ENCODE measurements at regions not wholly inside any gene's neighbourhood (a gene's known extent, or its start where the extent isn't known, plus 50 kb on each side); places are given as distances from the start of the nearest gene placed in this dataset.

GRCh38 chr1:208595745-208596144 lies 351.6 kb upstream of the PLXNA2 start:
- WGBS (ENCODE audit: insufficient coverage) = 39% methylated on average over 4 of the region's 4 CpGs
- H3K9me3 ChIP-seq (replicated peaks; ENCODE audit: control insufficient read depth, low read depth, low read length) = no peaks in the 10 kb centered on the region
- H3K27ac ChIP-seq (ENCODE audit: low read length) = no peak overlapping the region
- H3K4me1 ChIP-seq (ENCODE audit: control insufficient read depth, insufficient read depth, low read length) = peaks cover 3% of the 10 kb centered on the region
- H3K27me3 ChIP-seq (ENCODE audit: control insufficient read depth, insufficient read depth, low read length) = peaks cover 2% of the 10 kb centered on the region
- H3K36me3 ChIP-seq (ENCODE audit: control insufficient read depth, insufficient read depth, low read length) = no peaks in the 10 kb centered on the region
- no peak overlapping the region for H3K4me3 ChIP-seq (ENCODE audit: low read length)
- DNase-seq = peak; percentile 28

- no peak for DNase-seq
- Histone ChIP-seq H3K4me3 (ENCODE audit: low read length) (no peak overlapping the region), H3K27me3 (ENCODE audit: control insufficient read depth, insufficient read depth, low read length) (peaks cover 2% of the 10 kb centered on the region), H3K4me1 (ENCODE audit: control insufficient read depth, insufficient read depth, low read length) (peaks cover 6% of the 10 kb centered on the region), H3K27ac (ENCODE audit: low read length) (no peak overlapping the region), H3K36me3 (ENCODE audit: control insufficient read depth, insufficient read depth, low read length) (no peaks in the 10 kb centered on the region), H3K9me3 (replicated peaks; ENCODE audit: control insufficient read depth, low read depth, low read length) (no peaks in the 10 kb centered on the region)
- no CpG with 5 or more reads among the region's 1 CpG for WGBS (ENCODE audit: insufficient coverage)
These were observed 353.4 kb upstream of the PLXNA2 start for GRCh38 chr1:208597571-208597970.

- Histone ChIP-seq H3K4me3 (ENCODE audit: low read length) (no peak overlapping the region), H3K27me3 (ENCODE audit: control insufficient read depth, insufficient read depth, low read length) (peaks cover 2% of the 10 kb centered on the region), H3K9me3 (replicated peaks; ENCODE audit: control insufficient read depth, low read depth, low read length) (no peaks in the 10 kb centered on the region), H3K4me1 (ENCODE audit: control insufficient read depth, insufficient read depth, low read length) (peaks cover 6% of the 10 kb centered on the region), H3K36me3 (ENCODE audit: control insufficient read depth, insufficient read depth, low read length) (no peaks in the 10 kb centered on the region), H3K27ac (ENCODE audit: low read length) (no peak overlapping the region)
- 69% methylated on average over 2 of the region's 4 CpGs for WGBS (ENCODE audit: insufficient coverage)
- no peak for DNase-seq
These were observed 353.8 kb upstream of the PLXNA2 start for GRCh38 chr1:208598021-208598420.

- WGBS (ENCODE audit: insufficient coverage) = no CpG with 5 or more reads among the region's 2 CpGs
- H3K9me3 ChIP-seq (replicated peaks; ENCODE audit: control insufficient read depth, low read depth, low read length) = no peaks in the 10 kb centered on the region
These were observed 354.9 kb upstream of the PLXNA2 start for GRCh38 chr1:208599063-208599462.

DNA sequence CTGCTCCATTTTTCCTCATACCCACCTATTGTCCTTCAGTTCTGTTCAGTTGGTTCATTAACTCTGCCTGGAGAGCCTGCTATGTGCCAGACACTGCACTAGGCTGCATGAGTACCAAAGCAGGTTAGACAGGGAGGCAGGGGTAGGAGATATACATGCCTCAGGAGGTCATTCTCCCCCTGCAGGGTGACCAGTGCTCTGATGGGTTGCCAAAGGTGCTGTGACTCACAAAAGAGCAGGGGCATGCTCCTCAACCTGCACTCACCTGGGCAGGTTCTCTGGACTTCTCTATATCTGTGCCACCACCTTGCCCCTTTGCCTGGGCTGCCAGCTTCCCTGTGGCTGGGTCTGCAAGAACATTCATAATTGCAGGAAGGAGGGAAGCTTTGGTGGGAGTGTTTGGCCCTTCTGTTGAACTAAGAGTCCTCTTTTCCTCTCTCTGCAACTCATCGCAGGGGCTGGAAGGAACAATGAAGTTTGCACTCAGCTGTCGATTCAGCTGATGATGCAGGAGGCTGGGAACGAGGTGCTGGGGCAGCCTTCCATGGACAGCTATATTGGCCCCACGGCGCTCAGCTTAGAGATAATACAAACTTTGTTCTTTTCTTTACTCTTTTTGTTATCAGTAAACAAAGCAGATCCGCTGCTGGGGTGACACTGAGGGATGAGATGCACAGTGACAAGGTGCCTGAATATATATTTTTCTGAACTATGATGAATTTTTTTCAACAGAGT lies 356.4 kb upstream of the PLXNA2 start:
- Histone ChIP-seq H3K27me3 (ENCODE audit: control insufficient read depth, insufficient read depth, low read length) (peaks cover 2% of the 10 kb centered on the region), H3K36me3 (ENCODE audit: control insufficient read depth, insufficient read depth, low read length) (no peaks in the 10 kb centered on the region), H3K27ac (ENCODE audit: low read length) (no peak overlapping the region), H3K4me3 (ENCODE audit: low read length) (no peak overlapping the region), H3K4me1 (ENCODE audit: control insufficient read depth, insufficient read depth, low read length) (peaks cover 8% of the 10 kb centered on the region), H3K9me3 (replicated peaks; ENCODE audit: control insufficient read depth, low read depth, low read length) (no peaks in the 10 kb centered on the region)
- DNase-seq = no peak
- no CpG with 5 or more reads among the region's 6 CpGs for WGBS (ENCODE audit: insufficient coverage)

More at GRCh38 chr1:208599063-208599462, 354.9 kb upstream of the PLXNA2 start:
- Histone ChIP-seq H3K27me3 (ENCODE audit: control insufficient read depth, insufficient read depth, low read length) (peaks cover 2% of the 10 kb centered on the region), H3K4me1 (ENCODE audit: control insufficient read depth, insufficient read depth, low read length) (peaks cover 6% of the 10 kb centered on the region), H3K36me3 (ENCODE audit: control insufficient read depth, insufficient read depth, low read length) (no peaks in the 10 kb centered on the region), H3K4me3 (ENCODE audit: low read length) (no peak overlapping the region), H3K27ac (ENCODE audit: low read length) (no peak overlapping the region)
- DNase-seq = peak; percentile 20

DNA sequence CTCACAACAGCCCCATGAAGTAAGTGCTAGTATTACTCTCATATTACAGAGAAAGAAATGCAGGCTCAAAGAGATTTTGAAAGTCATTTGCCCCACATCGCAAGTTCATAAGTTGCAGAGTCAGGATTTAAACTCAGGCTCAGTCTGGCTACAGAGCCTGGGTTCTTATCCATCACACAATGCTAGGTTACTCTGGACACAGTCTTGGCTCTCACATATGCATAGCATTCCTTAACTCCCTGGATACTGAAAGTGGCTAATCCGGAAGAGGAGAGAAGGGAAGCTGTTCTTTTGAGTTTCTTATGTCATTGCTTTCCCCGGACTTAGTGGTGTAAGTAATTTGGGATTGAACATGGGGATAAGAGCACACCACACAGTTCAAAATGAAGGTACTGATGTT lies 357.4 kb upstream of the PLXNA2 start:
- Histone ChIP-seq H3K9me3 (replicated peaks; ENCODE audit: control insufficient read depth, low read depth, low read length) (no peaks in the 10 kb centered on the region), H3K4me1 (ENCODE audit: control insufficient read depth, insufficient read depth, low read length) (peaks cover 8% of the 10 kb centered on the region), H3K36me3 (ENCODE audit: control insufficient read depth, insufficient read depth, low read length) (no peaks in the 10 kb centered on the region), H3K27me3 (ENCODE audit: control insufficient read depth, insufficient read depth, low read length) (no peaks in the 10 kb centered on the region), H3K4me3 (ENCODE audit: low read length) (no peak overlapping the region), H3K27ac (ENCODE audit: low read length) (no peak overlapping the region)
- 67% methylated on average over 1 of the region's 3 CpGs for WGBS (ENCODE audit: insufficient coverage)
- peak; percentile 47 for DNase-seq

DNA sequence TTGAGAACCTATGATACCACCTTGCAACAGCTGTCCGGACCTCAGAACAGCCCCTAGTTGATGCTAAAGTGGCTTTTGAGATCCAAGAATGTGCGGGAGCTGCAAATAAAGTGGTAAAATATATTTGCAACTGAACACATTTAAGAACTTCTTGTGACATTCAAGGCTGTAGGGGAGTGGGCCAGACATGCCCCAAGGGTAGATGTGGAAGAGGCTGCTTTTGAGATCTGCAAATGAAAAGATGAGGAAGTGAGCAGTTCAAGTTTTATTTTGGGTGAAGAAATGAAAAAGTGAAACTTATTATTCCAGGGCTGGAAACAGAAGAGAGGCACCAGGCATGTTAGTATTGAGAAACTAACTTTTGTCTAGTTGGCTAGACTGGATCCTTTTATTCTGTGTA lies 359.5 kb upstream of the PLXNA2 start:
- H3K27ac ChIP-seq (ENCODE audit: low read length) = no peak overlapping the region
- peaks cover 8% of the 10 kb centered on the region for H3K4me1 ChIP-seq (ENCODE audit: control insufficient read depth, insufficient read depth, low read length)
- no peak overlapping the region for H3K4me3 ChIP-seq (ENCODE audit: low read length)
- no peak for DNase-seq
- WGBS (ENCODE audit: insufficient coverage) = no CpG with 5 or more reads among the region's 2 CpGs
- H3K36me3 ChIP-seq (ENCODE audit: control insufficient read depth, insufficient read depth, low read length) = no peaks in the 10 kb centered on the region
- H3K27me3 ChIP-seq (ENCODE audit: control insufficient read depth, insufficient read depth, low read length) = no peaks in the 10 kb centered on the region
- H3K9me3 ChIP-seq (replicated peaks; ENCODE audit: control insufficient read depth, low read depth, low read length) = no peaks in the 10 kb centered on the region

GRCh38 chr1:208604295-208604694 lies 360.1 kb upstream of the PLXNA2 start:
- Histone ChIP-seq H3K27ac (ENCODE audit: low read length) (no peak overlapping the region), H3K36me3 (ENCODE audit: control insufficient read depth, insufficient read depth, low read length) (no peaks in the 10 kb centered on the region), H3K27me3 (ENCODE audit: control insufficient read depth, insufficient read depth, low read length) (no peaks in the 10 kb centered on the region), H3K9me3 (replicated peaks; ENCODE audit: control insufficient read depth, low read depth, low read length) (no peaks in the 10 kb centered on the region), H3K4me3 (ENCODE audit: low read length) (no peak overlapping the region), H3K4me1 (ENCODE audit: control insufficient read depth, insufficient read depth, low read length) (peaks cover 8% of the 10 kb centered on the region)
- WGBS (ENCODE audit: insufficient coverage) = no CpG with 5 or more reads among the region's 4 CpGs
- DNase-seq = no peak

GRCh38 chr1:208606959-208607358 lies 362.8 kb upstream of the PLXNA2 start:
- H3K36me3 ChIP-seq (ENCODE audit: control insufficient read depth, insufficient read depth, low read length) = no peaks in the 10 kb centered on the region
- no peaks in the 10 kb centered on the region for H3K9me3 ChIP-seq (replicated peaks; ENCODE audit: control insufficient read depth, low read depth, low read length)
- WGBS (ENCODE audit: insufficient coverage) = 88% methylated on average over 2 of the region's 3 CpGs
- H3K27me3 ChIP-seq (ENCODE audit: control insufficient read depth, insufficient read depth, low read length) = no peaks in the 10 kb centered on the region
- no peak for DNase-seq
- no peak overlapping the region for H3K4me3 ChIP-seq (ENCODE audit: low read length)
- H3K27ac ChIP-seq (ENCODE audit: low read length) = no peak overlapping the region
- peaks cover 5% of the 10 kb centered on the region for H3K4me1 ChIP-seq (ENCODE audit: control insufficient read depth, insufficient read depth, low read length)

GRCh38 chr1:208607616-208608015 lies 363.4 kb upstream of the PLXNA2 start:
- peaks cover 2% of the 10 kb centered on the region for H3K4me1 ChIP-seq (ENCODE audit: control insufficient read depth, insufficient read depth, low read length)
- H3K27me3 ChIP-seq (ENCODE audit: control insufficient read depth, insufficient read depth, low read length) = no peaks in the 10 kb centered on the region
- 80% methylated on average over 1 of the region's 1 CpG for WGBS (ENCODE audit: insufficient coverage)
- no peak overlapping the region for H3K27ac ChIP-seq (ENCODE audit: low read length)
- no peaks in the 10 kb centered on the region for H3K9me3 ChIP-seq (replicated peaks; ENCODE audit: control insufficient read depth, low read depth, low read length)
- no peak overlapping the region for H3K4me3 ChIP-seq (ENCODE audit: low read length)
- H3K36me3 ChIP-seq (ENCODE audit: control insufficient read depth, insufficient read depth, low read length) = no peaks in the 10 kb centered on the region
- DNase-seq = no peak

DNA sequence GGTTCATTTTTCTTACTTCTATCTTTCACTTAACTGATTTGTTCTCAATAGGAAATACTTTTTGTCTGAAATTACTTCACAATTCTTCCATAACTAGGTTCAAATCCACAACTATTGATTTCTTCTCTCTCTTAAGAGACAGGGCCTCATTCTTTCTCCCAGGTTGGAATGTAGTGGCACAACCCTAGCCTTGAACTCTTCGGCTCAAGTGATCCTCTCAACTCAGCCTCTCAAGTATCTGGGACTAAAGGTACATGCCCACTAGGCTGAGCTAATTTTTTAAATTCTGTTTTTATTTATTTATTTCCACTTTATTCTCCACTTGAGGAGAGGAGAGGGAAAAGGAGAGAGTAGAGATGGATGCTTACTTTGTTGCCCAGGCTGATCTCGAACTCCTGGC lies 370.4 kb upstream of the PLXNA2 start:
- Histone ChIP-seq H3K4me3 (ENCODE audit: low read length) (no peak overlapping the region), H3K27me3 (ENCODE audit: control insufficient read depth, insufficient read depth, low read length) (no peaks in the 10 kb centered on the region), H3K4me1 (ENCODE audit: control insufficient read depth, insufficient read depth, low read length) (no peaks in the 10 kb centered on the region), H3K36me3 (ENCODE audit: control insufficient read depth, insufficient read depth, low read length) (no peaks in the 10 kb centered on the region), H3K27ac (ENCODE audit: low read length) (no peak overlapping the region), H3K9me3 (replicated peaks; ENCODE audit: control insufficient read depth, low read depth, low read length) (peaks cover under 1% of the 10 kb centered on the region)
- 40% methylated on average over 1 of the region's 2 CpGs for WGBS (ENCODE audit: insufficient coverage)
- DNase-seq = no peak
